Epidermal melanocyte (primary cell): ENCODE measurements at regions not wholly inside any gene's neighbourhood (a gene's known extent, or its start where the extent isn't known, plus 50 kb on each side); places are given as distances from the start of the nearest gene placed in this dataset.

ENCODE experiments used
- DNase-seq: peaks from one replicate; pipeline ENCODE4 v3.0.0; 2011; ENCODE audit warnings: low spot score; ENCODE audit not compliant: insufficient read length

- DNase-seq, result no peak
These were observed 166.8 kb upstream of the PLEKHG7 start for GRCh38 chr12:92535961-92536360.

DNA sequence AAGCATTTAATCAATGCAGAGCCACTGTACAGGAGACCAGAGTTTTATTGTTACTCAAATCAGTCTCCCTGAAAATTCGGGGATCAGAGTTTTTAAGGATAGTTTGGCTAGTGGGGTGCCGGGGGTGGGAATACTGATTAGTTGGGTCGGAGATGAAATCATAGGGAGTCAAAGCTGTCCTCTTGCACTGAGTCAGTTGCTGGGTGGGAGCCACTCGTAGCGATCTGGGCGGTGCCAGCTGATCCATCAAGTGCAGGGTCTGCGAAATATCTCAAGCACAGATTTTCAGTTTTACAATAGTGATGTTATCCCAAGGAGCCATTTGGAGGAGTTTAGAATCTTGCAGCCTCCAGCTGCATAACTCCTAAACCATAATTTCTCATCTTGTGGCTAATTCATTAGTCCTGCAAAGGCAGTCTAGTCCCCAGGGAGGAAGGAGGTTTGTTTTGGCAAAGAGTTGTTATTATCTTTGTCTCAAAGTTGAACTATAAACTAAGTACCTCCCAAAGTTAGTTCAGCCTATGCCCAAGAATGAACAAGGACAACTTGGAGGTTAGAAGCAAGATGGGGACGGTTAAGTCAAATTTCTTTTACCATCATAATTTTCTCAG, 169.4 kb upstream of the PLEKHG7 start:
- no peak for DNase-seq

- DNase-seq, result no peak
These were observed 172.1 kb upstream of the PLEKHG7 start for GRCh38 chr12:92530706-92531105.

DNA sequence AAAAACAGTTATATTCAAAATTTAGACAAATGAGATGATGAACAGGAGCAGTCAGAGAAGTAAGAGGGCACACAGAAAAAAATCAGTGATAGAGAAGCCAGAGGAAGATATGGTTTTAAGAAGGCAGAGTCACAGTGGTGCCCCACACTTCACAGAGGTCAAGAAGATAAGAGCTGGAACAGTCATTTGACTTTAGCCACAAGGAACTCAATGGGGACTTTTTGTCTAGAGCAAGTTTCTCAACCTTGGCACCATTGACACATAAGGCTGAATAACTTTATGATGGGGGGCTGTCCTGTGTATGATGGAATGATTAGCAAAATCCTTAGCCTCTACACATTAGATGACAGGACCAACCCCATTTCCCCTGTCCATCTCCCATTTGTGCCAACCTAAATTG, 172.8 kb upstream of the PLEKHG7 start:
- DNase-seq, result no peak

DNA sequence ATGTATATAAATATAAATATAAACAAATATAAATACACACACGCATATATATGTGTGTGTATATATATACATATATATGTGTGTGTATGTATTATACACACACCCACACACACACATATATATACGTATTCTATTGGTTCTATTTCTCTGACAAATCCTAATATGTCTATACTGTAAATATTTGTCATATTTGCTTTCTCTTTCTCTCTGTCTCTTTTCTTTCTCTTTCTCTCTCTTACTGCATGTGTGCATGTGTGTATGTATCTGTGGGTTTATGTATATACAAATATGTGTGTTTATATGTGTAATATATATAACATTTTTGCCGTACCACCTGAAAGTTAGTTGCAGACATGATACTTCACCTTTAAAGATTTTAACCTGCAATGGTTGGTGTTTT, 174.2 kb upstream of the PLEKHG7 start:
- no peak for DNase-seq

GRCh38 chr12:92528097-92528496, 174.7 kb upstream of the PLEKHG7 start:
- DNase-seq, result no peak

- no peak for DNase-seq
These were observed 178.3 kb upstream of the PLEKHG7 start for GRCh38 chr12:92524489-92524888.

GRCh38 chr12:92520511-92520910, 182.3 kb upstream of the PLEKHG7 start:
- no peak for DNase-seq

DNA sequence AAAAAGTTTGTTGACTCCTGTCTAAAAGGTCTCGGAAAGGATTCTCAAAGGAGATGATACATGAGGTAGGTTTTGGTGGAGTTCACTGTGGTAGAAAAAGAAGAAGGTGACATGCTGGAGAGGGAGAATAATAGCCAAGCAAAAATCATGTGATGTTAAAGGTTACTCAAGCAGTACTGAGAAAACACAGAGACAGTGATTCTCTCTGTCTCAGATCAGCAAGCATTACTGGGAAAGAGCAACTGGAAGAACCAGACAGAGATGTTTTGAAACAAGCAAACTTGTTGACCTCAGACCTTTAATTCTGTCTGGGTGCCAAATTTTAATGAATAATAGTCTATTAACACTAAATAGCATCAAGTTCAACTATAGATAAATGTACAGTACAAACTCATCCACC, 183.5 kb upstream of the PLEKHG7 start:
- DNase-seq, result no peak

- DNase-seq, result no peak
These were observed 184.7 kb upstream of the PLEKHG7 start for GRCh38 chr12:92518071-92518470.

DNA sequence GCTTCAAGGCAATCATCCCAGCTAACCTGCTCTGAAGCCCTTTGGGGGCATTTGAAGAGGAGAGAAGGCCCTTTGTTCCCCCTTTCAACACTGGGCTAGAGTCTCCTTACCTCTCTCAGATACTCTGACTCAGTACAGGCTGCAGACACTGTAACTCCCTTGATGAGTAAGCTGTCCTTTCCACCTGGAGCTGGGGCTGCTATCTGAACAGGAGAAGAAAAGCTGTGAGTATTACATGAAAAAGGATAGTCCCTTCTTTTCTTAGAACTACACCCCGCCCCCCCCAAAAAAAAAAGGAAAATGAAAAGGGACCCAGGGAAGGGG, 186.6 kb upstream of the PLEKHG7 start:
- no peak for DNase-seq

- no peak for DNase-seq
These were observed 189.5 kb upstream of the PLEKHG7 start for GRCh38 chr12:92513231-92513730.

DNA sequence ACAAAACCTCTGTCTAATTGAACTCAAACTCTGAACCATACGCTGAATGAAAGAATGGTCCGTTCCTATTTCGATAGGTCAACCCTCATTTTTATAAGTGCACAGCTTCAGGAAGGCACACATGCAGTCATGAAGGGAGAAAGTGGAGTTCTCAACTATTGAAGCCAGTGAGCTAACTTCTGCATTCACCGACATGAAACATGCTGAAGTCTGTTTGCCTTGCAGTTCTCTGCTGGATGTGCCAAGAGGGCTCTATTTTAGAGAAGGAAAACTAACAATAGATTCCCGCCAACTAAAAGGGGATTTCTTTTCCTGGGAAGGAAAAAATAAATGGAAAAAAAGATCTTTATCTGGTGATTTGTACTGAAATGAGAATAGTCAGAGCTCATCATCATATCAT, 191.0 kb upstream of the PLEKHG7 start:
- DNase-seq, result no peak

DNA sequence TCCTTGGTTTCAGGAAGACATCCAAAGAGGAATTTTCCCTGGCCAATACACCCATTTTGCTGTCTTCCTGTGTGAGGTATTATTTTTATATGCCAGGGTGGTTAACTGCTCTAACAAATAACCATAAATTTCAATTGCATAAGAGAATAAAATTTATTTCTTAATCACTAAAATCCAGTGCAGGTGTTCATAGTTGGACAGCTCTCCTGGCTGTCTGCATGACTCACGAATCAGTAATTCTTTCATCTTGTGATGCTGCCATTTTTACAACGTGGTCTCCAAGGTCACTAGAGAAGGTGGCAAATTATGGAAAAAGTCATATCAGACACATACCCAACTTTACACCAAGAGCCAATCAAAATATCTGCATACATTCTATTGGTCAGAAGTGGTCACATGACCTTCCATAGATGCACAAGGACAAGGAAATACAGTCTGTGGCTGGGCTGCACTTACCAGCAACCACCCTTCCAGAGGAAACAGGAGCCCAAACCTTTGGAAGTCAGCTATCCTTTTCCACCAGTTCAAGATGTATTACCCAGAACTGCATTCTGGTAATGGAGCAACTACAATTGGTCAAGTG, 193.5 kb upstream of the PLEKHG7 start:
- DNase-seq, result no peak

DNA sequence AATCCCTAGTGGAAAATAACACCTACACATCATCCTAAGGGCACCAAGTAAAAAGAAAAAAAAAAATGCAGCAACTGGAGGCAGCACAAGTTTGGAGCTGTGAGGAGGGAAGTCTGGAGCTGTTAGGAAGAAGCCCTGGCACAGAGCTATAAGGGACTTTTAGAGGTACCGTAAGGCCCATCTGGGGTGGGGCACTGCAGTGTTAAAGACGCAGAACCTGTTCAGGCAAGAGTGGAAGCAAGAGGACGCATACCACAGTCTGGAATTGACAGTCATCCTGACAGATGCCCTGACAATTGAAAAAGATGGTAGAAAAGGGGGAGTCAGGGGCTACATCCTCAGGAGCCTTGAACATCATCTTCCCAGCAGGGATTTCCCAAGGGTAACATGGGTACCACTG, 195.9 kb upstream of the PLEKHG7 start:
- no peak for DNase-seq

DNA sequence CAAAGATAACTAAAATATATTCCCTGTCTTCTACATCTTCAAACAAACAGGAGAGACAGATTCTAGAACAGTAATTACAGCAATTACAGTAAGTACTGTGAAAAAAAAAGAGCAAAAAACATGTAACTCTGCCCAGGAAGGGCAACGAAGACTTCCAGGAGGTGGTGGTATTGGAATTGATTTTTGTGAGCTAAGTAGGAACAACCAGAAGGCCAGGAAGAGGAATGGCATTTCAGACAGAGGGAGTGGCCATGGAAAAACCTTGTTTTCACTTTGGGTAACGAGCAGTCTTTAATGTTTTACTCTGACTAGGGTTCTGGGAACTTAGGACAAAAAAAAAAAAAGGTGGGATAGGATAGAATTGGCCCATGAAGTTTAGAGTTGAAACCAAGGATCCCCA, 196.3 kb upstream of the PLEKHG7 start:
- no peak for DNase-seq

GRCh38 chr12:92505254-92506231, 197.2 kb upstream of the PLEKHG7 start:
- DNase-seq, result no peak

DNA sequence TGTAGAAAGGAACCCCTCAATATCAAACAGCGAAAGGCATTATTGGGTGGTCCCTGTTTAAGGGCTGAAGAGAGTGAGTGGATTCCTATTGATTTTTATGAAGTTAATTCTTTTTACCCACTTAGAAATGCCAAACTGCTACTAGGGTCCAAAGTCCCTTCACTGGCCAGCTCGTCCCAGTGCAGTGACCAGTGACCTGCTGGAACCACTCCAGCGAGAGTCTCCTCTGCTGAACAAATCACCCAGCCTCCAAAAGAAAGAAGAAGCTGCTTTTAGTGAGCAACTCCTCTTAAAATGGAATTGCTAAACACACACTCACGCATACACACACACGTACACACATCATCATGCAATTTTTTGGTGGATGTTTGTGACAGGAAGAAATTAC, 198.2 kb upstream of the PLEKHG7 start:
- no peak for DNase-seq

DNA sequence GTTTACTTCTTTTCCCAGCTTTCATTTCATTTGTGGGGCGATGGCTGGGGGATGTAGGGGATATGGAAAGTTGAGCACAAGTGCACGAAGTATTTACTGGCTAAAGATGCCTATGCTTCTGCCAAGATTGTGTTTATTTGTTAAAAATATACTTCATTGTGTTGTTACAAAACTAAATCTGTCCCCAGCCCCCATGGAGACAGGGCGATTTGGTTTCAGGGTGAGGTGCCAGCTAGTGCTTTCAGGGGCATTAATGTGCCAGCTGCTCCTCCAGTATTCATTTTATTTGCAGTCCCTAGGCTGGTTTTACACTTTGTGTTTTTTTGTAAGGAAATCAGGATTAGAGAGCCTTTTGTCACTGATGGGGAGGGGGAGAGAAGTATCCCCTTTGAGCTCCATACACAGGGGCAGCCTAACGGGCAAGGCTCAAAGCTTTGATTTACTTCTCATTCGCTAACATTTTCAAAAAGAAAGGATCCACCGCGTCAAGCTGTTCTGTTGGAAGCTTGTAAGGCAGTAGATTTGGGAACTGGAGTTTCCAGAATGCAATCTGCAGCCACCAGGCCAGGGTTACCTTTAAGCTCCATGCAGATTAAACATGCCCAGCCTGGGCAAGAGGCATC, 198.7 kb upstream of the PLEKHG7 start:
- no peak for DNase-seq

- no peak for DNase-seq
These were observed 199.5 kb upstream of the PLEKHG7 start for GRCh38 chr12:92503029-92503931.

GRCh38 chr12:92502417-92503028, 200.3 kb upstream of the PLEKHG7 start:
- no peak for DNase-seq
